ENCODE measurements at regions not wholly inside any gene's neighbourhood (a gene's known extent, or its start where the extent isn't known, plus 50 kb on each side); places are given as distances from the start of the nearest gene placed in this dataset.

DNA sequence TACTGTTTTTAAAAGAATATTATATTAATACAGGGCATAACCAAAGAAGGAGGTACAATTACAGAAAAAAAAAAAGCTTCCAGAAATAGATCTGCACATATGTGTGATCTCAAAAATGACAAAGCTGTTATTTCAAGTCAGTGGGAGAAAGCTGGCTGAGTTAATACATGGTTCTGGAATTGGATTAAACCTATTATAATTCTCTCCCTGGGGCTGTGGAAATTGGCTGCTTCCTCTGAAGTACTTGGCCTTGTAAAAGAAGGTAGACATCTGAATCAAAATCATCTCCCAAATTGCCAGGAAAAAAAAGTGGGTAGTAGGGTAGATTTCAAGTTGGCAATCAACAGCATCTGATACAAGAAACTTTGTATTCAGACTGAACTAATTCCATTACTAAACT lies 723.9 kb upstream of the ALCAM start:
- no peak for TF ChIP-seq GATA2 (IDR thresholded peaks at IDR 0.05; ENCODE audit: low read depth, low read length)
- no peak for TF ChIP-seq GATA3 (IDR thresholded peaks at IDR 0.05; ENCODE audit: low read depth, low read length)
